ENCODE measurements at regions not wholly inside any gene's neighbourhood (a gene's known extent, or its start where the extent isn't known, plus 50 kb on each side); places are given as distances from the start of the nearest gene placed in this dataset.
"Not testable (repeated sequence)": the region's sequence is repeated elsewhere in the genome, so short reads cannot be mapped to it uniquely, and the experiment has no call there.

DNA sequence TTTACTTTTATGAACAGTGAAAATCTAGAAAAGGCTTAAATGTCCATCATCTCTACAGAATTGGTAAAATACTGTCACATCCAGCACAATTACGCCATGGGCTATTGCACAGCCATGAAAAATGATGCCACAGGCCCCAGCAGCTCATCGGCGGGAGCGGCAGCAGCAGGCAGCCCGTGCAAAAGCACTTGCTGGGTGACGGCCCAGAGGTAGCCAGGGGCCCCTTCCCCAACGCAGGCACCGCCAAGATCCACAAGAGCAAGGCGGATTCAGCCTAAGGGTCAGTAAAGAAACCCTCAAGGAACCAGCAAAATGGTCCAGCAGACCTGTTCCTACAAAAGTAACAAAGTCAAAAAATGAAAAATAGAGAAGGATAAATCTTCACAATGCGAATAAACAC is 272.7 kb downstream of the AGTPBP1 start:
- no peaks in the 10 kb centered on the region for H3K9me3 Mint-ChIP-seq
- DNase-seq: no peak
- no peaks in the 10 kb centered on the region for H3K36me3 Mint-ChIP-seq (ENCODE audit: low read depth)
- H3K27ac Mint-ChIP-seq: no peak overlapping the region
- H3K4me3 Mint-ChIP-seq: no peak overlapping the region
- no peaks in the 10 kb centered on the region for H3K36me3 ChIP-seq (ENCODE audit: insufficient read depth, low read length)
- CTCF ChIA-PET: no interaction called here
- H3K27me3 ChIP-seq (ENCODE audit: control insufficient read depth in 1 of 2, insufficient read depth in 2 of 2, low read length in 2 of 2): no peaks in the 10 kb centered on the region
- no peaks in the 10 kb centered on the region for H3K4me1 Mint-ChIP-seq (ENCODE audit: low read depth)
- POLR2A ChIA-PET: no interaction called here
- H3K4me3 ChIP-seq (ENCODE audit: low read length): no peak overlapping the region
- no peaks in the 10 kb centered on the region for H3K9me3 ChIP-seq (ENCODE audit: control insufficient read depth in 1 of 2, insufficient read depth in 1 of 2, low read length in 2 of 2)
- H3K4me1 ChIP-seq (ENCODE audit: insufficient read depth, low read length): no peaks in the 10 kb centered on the region
- H3K27ac ChIP-seq (ENCODE audit: low read depth in 1 of 2, low read length in 2 of 2): no peak overlapping the region
- peaks cover 5% of the 10 kb centered on the region for H3K27me3 Mint-ChIP-seq
- intact Hi-C loops (cut with DNase I, micrococcal nuclease): no loop called here
- TF ChIP-seq, protein P1, sequence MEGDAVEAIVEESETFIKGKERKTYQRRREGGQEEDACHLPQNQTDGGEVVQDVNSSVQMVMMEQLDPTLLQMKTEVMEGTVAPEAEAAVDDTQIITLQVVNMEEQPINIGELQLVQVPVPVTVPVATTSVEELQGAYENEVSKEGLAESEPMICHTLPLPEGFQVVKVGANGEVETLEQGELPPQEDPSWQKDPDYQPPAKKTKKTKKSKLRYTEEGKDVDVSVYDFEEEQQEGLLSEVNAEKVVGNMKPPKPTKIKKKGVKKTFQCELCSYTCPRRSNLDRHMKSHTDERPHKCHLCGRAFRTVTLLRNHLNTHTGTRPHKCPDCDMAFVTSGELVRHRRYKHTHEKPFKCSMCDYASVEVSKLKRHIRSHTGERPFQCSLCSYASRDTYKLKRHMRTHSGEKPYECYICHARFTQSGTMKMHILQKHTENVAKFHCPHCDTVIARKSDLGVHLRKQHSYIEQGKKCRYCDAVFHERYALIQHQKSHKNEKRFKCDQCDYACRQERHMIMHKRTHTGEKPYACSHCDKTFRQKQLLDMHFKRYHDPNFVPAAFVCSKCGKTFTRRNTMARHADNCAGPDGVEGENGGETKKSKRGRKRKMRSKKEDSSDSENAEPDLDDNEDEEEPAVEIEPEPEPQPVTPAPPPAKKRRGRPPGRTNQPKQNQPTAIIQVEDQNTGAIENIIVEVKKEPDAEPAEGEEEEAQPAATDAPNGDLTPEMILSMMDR (IDR thresholded peaks at IDR 0.05): no peak
- no peak for ATAC-seq (ENCODE audit: poor library complexity)

DNA sequence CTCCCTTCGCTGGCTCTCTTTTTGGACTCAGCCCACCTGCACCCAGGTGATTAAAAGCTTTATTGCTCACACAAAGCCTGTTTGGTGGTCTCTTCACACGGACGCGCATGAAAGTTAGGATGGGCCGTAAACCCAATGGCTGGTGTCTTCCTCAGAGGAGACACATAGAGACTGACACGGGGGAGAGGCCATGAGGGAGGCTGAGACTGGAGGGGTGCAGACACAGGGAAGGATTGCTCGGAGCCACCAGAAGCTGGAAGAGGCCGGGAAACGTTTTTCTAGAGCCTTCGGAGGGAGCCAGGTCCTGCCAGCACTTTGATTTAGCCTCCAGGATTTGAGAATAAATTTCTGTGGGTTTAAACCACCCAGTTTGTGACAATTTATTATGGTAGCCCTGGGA is 274.9 kb downstream of the AGTPBP1 start:
- H3K27ac ChIP-seq (ENCODE audit: low read depth in 1 of 2, low read length in 2 of 2): no peak overlapping the region
- H3K4me3 ChIP-seq (ENCODE audit: low read length): no peak overlapping the region
- intact Hi-C loops (cut with DNase I, micrococcal nuclease): no loop called here
- H3K36me3 Mint-ChIP-seq (ENCODE audit: low read depth): no peaks in the 10 kb centered on the region
- H3K36me3 ChIP-seq (ENCODE audit: insufficient read depth, low read length): no peaks in the 10 kb centered on the region
- H3K27me3 ChIP-seq (ENCODE audit: control insufficient read depth in 1 of 2, insufficient read depth in 2 of 2, low read length in 2 of 2): no peaks in the 10 kb centered on the region
- H3K9me3 Mint-ChIP-seq: no peaks in the 10 kb centered on the region
- ATAC-seq (ENCODE audit: poor library complexity) (no peak), DNase-seq (no peak)
- H3K4me3 Mint-ChIP-seq: no peak overlapping the region
- no peaks in the 10 kb centered on the region for H3K4me1 ChIP-seq (ENCODE audit: insufficient read depth, low read length)
- no peak overlapping the region for H3K27ac Mint-ChIP-seq
- H3K4me1 Mint-ChIP-seq (ENCODE audit: low read depth): no peaks in the 10 kb centered on the region
- ChIA-PET POLR2A (no interaction called here), CTCF (no interaction called here)
- H3K9me3 ChIP-seq (ENCODE audit: control insufficient read depth in 1 of 2, insufficient read depth in 1 of 2, low read length in 2 of 2): no peaks in the 10 kb centered on the region
- peaks cover 5% of the 10 kb centered on the region for H3K27me3 Mint-ChIP-seq
- TF ChIP-seq, protein P1 (IDR thresholded peaks at IDR 0.05): no peak

DNA sequence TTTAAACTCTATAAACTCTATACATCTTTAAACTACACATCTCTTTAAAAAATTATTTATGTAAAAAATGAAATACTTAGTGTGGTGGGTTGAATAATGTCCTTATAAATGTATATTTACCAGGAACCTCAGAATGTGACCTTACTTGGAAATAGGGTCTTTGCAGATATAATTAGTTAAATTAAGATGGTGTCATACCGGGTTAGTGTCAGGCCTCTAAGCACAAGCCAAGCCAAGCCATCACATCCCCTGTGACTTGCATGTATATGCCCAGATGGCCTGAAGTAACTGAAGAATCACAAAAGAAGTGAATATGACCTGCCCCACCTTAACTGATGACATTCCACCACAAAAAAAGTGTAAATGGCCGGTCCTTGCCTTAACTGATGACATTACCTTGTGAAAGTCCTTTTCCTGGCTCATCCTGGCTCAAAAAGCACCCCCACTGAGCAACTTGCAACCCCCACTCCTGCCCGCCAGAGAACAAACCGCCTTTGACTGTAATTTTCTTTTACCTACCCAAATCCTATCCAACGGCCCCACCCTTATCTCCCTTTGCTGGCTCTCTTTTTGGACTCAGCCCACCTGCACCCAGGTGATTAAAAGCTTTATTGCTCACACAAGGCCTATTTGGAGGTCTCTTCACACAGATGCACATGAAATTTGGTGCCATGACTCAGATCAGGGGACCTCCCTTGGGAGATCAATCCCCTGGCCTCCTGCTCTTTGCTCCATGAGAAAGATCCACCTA is 283.5 kb downstream of the AGTPBP1 start:
- H3K4me3 ChIP-seq (ENCODE audit: low read length); H3K4me1 ChIP-seq (ENCODE audit: insufficient read depth, low read length); H3K27ac ChIP-seq (ENCODE audit: low read depth in 1 of 2, low read length in 2 of 2); H3K4me3 Mint-ChIP-seq; DNase-seq; intact Hi-C loops (cut with DNase I, micrococcal nuclease); H3K9me3 ChIP-seq (ENCODE audit: control insufficient read depth in 1 of 2, insufficient read depth in 1 of 2, low read length in 2 of 2); H3K27me3 ChIP-seq (ENCODE audit: control insufficient read depth in 1 of 2, insufficient read depth in 2 of 2, low read length in 2 of 2); H3K9me3 Mint-ChIP-seq; H3K27ac Mint-ChIP-seq; ATAC-seq (ENCODE audit: poor library complexity); POLR2A ChIA-PET; H3K4me1 Mint-ChIP-seq (ENCODE audit: low read depth); H3K36me3 Mint-ChIP-seq (ENCODE audit: low read depth); CTCF ChIA-PET; H3K36me3 ChIP-seq (ENCODE audit: insufficient read depth, low read length): not testable (repeated sequence)
- H3K27me3 Mint-ChIP-seq: peaks cover 23% of the 10 kb centered on the region

DNA sequence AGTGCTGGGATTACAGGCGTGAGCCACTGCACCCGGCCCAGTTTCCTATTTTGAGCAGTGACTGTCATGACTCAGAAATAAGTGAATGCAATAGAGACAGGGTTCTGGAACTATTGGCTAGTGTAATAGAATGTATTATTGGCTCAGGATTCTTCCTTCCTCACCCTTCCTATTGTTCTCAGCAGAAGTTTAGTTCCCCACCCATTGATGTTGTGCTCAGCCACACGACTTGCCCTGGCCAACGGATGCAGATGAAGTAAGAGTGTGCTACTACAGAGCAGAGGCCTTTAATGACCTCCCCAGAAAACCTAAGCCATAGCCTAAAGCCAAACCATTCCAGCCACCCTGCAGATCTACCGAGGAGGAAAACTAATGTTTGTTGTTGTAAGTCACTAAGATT is 287.9 kb downstream of the AGTPBP1 start:
- Mint-ChIP-seq H3K27me3 (peaks cover 50% of the 10 kb centered on the region), H3K4me3 (no peak overlapping the region), H3K4me1 (ENCODE audit: low read depth) (no peaks in the 10 kb centered on the region), H3K27ac (no peak overlapping the region), H3K36me3 (ENCODE audit: low read depth) (no peaks in the 10 kb centered on the region), H3K9me3 (no peaks in the 10 kb centered on the region)
- no peak for ATAC-seq (ENCODE audit: poor library complexity)
- H3K9me3 ChIP-seq (ENCODE audit: control insufficient read depth in 1 of 2, insufficient read depth in 1 of 2, low read length in 2 of 2): no peaks in the 10 kb centered on the region
- H3K4me1 ChIP-seq (ENCODE audit: insufficient read depth, low read length): no peaks in the 10 kb centered on the region
- H3K4me3 ChIP-seq (ENCODE audit: low read length): no peak overlapping the region
- H3K27me3 ChIP-seq (ENCODE audit: control insufficient read depth in 1 of 2, insufficient read depth in 2 of 2, low read length in 2 of 2): no peaks in the 10 kb centered on the region
- ChIA-PET CTCF (no interaction called here), POLR2A (no interaction called here)
- TF ChIP-seq, protein P1 (IDR thresholded peaks at IDR 0.05): no peak
- no peak overlapping the region for H3K27ac ChIP-seq (ENCODE audit: low read depth in 1 of 2, low read length in 2 of 2)
- H3K36me3 ChIP-seq (ENCODE audit: insufficient read depth, low read length): no peaks in the 10 kb centered on the region
- DNase-seq: no peak
- intact Hi-C loops (cut with DNase I, micrococcal nuclease): no loop called here
